H9 (cell line): ENCODE measurements at regions not wholly inside any gene's neighbourhood (a gene's known extent, or its start where the extent isn't known, plus 50 kb on each side); places are given as distances from the start of the nearest gene placed in this dataset.

Source experiments
- DNase-seq: peaks from one replicate; pipeline ENCODE4 v3.0.0-alpha.2; 2017
- H2AFZ ChIP-seq: one replicate; pipeline ENCODE4 v1.6.1; 2013; ENCODE audit warnings: mild to moderate bottlenecking, low read length, control low read depth, moderate library complexity
- H2AK5ac ChIP-seq: 2 replicates; pipeline ENCODE4 v1.6.1; 2013; ENCODE audit warnings: low read length, control low read depth, mixed read lengths; ENCODE audit not compliant: insufficient read length
- H2BK120ac ChIP-seq: one replicate; pipeline ENCODE4 v1.6.1; 2013; ENCODE audit warnings: low read depth, mild to moderate bottlenecking, low read length, control low read depth, inconsistent platforms; ENCODE audit not compliant: poor library complexity, severe bottlenecking
- H2BK12ac ChIP-seq: 2 replicates; pipeline ENCODE4 v1.6.1; 2013; ENCODE audit warnings: low read length, control low read depth, mixed read lengths, low read depth; ENCODE audit not compliant: insufficient read length
- H2BK15ac ChIP-seq: 2 replicates; pipeline ENCODE4 v1.6.1; 2013; ENCODE audit warnings: low read depth, low read length, control low read depth
- H2BK20ac ChIP-seq: one replicate; pipeline ENCODE4 v1.6.1; 2013; ENCODE audit warnings: low read depth, mild to moderate bottlenecking, low read length, control low read depth, inconsistent platforms; ENCODE audit not compliant: poor library complexity, severe bottlenecking
- H2BK5ac ChIP-seq: 2 replicates; pipeline ENCODE4 v1.6.1; 2013; ENCODE audit warnings: low read length, control low read depth, mixed read lengths; ENCODE audit not compliant: insufficient read length
- H3K14ac ChIP-seq: 2 replicates; pipeline ENCODE4 v1.6.1; 2013; ENCODE audit warnings: low read length, control low read depth; ENCODE audit not compliant: insufficient read depth
- H3K18ac ChIP-seq: 2 replicates; pipeline ENCODE4 v1.6.1; 2013; ENCODE audit warnings: low read depth, mild to moderate bottlenecking, mixed read lengths, low read length, control low read depth; ENCODE audit not compliant: insufficient read length
- H3K23ac ChIP-seq: 2 replicates; pipeline ENCODE4 v1.6.1; 2013; ENCODE audit warnings: low read length, control low read depth, mixed read lengths, low read depth; ENCODE audit not compliant: insufficient read length
- H3K23me2 ChIP-seq: 2 replicates; pipeline ENCODE4 v1.6.1; 2013; ENCODE audit warnings: low read depth, mild to moderate bottlenecking, mixed read lengths, low read length, control low read depth; ENCODE audit not compliant: insufficient read length, poor library complexity, severe bottlenecking
- H3K27ac ChIP-seq: 2 replicates; pipeline ENCODE4 v1.5.1; 2013; ENCODE audit warnings: low read length, control low read depth, mixed read lengths, low read depth; ENCODE audit not compliant: insufficient read length
- H3K27me3 ChIP-seq: 2 replicates; pipeline ENCODE4 v1.6.1; 2013; ENCODE audit warnings: low read length, control low read depth, inconsistent platforms; ENCODE audit not compliant: insufficient read depth
- H3K4ac ChIP-seq: 2 replicates; pipeline ENCODE4 v1.6.1; 2013; ENCODE audit warnings: low read depth, mild to moderate bottlenecking, control low read depth, inconsistent platforms, low read length, moderate library complexity
- H3K4me1 ChIP-seq: 2 replicates; pipeline ENCODE4 v1.6.1; 2013; ENCODE audit warnings: low read length, control low read depth, inconsistent platforms; ENCODE audit not compliant: insufficient read depth
- H3K4me2 ChIP-seq: 2 replicates; pipeline ENCODE4 v1.6.1; 2013; ENCODE audit warnings: low read length, control low read depth, mixed read lengths; ENCODE audit not compliant: insufficient read length, insufficient read depth
- H3K56ac ChIP-seq: 2 replicates; pipeline ENCODE4 v1.6.1; 2013; ENCODE audit warnings: low read depth, mild to moderate bottlenecking, mixed read lengths, low read length, control low read depth; ENCODE audit not compliant: insufficient read length
- H3K79me1 ChIP-seq: 2 replicates; pipeline ENCODE4 v1.6.1; 2013; ENCODE audit warnings: low read depth, mild to moderate bottlenecking, moderate library complexity, low read length, control low read depth, inconsistent platforms; ENCODE audit not compliant: insufficient read depth, poor library complexity, severe bottlenecking
- H3K79me2 ChIP-seq: 2 replicates; pipeline ENCODE4 v1.6.1; 2013; ENCODE audit warnings: low read length, control low read depth, inconsistent platforms; ENCODE audit not compliant: insufficient read depth
- H3K9ac ChIP-seq: 2 replicates; pipeline ENCODE4 v1.6.1; 2013; ENCODE audit warnings: low read length, control low read depth, mixed read lengths; ENCODE audit not compliant: insufficient read length; ENCODE audit errors: extremely low read depth
- H3K9me3 ChIP-seq: one replicate; pipeline ENCODE4 v1.6.1; 2013; ENCODE audit warnings: low read depth, low read length, inconsistent platforms; ENCODE audit not compliant: control insufficient read depth
- H3T11ph ChIP-seq: one replicate; pipeline ENCODE4 v1.6.1; 2013; ENCODE audit warnings: mild to moderate bottlenecking, low read length, control low read depth, inconsistent platforms
- H4K20me1 ChIP-seq: one replicate; pipeline ENCODE4 v1.6.1; 2013; ENCODE audit not compliant: control insufficient read depth, insufficient read length, insufficient read depth
- H4K5ac ChIP-seq: 2 replicates; pipeline ENCODE4 v1.6.1; 2013; ENCODE audit warnings: low read depth, mild to moderate bottlenecking, mixed read lengths, low read length, control low read depth; ENCODE audit not compliant: insufficient read length
- H4K8ac ChIP-seq: replicated peaks from 2 replicates; pipeline ENCODE4 v1.6.1; 2013; ENCODE audit warnings: low read length, control low read depth, mixed read lengths, low read depth; ENCODE audit not compliant: insufficient read length
- H4K91ac ChIP-seq: 2 replicates; pipeline ENCODE4 v1.6.1; 2013; ENCODE audit warnings: low read depth, mild to moderate bottlenecking, moderate library complexity, mixed read lengths, low read length, control low read depth; ENCODE audit not compliant: insufficient read length
- H3K27ac Mint-ChIP-seq, 3 experiments: 2 replicates in 2 of 3; 3 replicates in 1 of 3; pipeline ENCODE4 v1.8.0; 2020 to 2021; ENCODE audit warnings: mixed read lengths in 3 of 3, mild to moderate bottlenecking in 1 of 3, moderate library complexity in 1 of 3
- H3K27me3 Mint-ChIP-seq: 2 replicates; pipeline ENCODE4 v1.8.0; 2021; ENCODE audit warnings: low read depth, mild to moderate bottlenecking, moderate library complexity, mixed read lengths
- H3K36me3 Mint-ChIP-seq, 3 experiments: 2 replicates in 2 of 3; 3 replicates in 1 of 3; pipeline ENCODE4 v1.8.0; 2020 to 2021; ENCODE audit warnings: low read depth in 3 of 3, mixed read lengths in 3 of 3; ENCODE audit not compliant: insufficient read depth in 1 of 3
- H3K4me1 Mint-ChIP-seq, 2 experiments: 2 replicates each; pipeline ENCODE4 v1.8.0; 2020; ENCODE audit warnings: mixed read lengths in 2 of 2
- H3K4me3 Mint-ChIP-seq, 2 experiments: 2 replicates in 1 of 2; 3 replicates in 1 of 2; pipeline ENCODE4 v1.8.0; 2020 to 2021; ENCODE audit warnings: mild to moderate bottlenecking in 2 of 2, mixed read lengths in 2 of 2, moderate library complexity in 1 of 2
- H3K9me3 Mint-ChIP-seq, 2 experiments: 2 replicates in 1 of 2; 3 replicates in 1 of 2; pipeline ENCODE4 v1.8.0; 2020; ENCODE audit warnings: mild to moderate bottlenecking in 2 of 2, mixed read lengths in 2 of 2, moderate library complexity in 1 of 2
- CTCF ChIP-seq: fragments of 200-600 bp; sonication (generic); conservative IDR thresholded peaks from 3 replicates; pipeline ENCODE4 v1.8.0; 2021; ENCODE audit warnings: antibody characterized with exemption, mild to moderate bottlenecking
- WGBS: extraction: QIAGEN DNeasy Blood & Tissue Kit; methylation state at CpG from one replicate; pipeline ENCODE4 v1.1.7; 2013; ENCODE audit warnings: missing lambda C conversion rate, low lambda C conversion rate, mixed read lengths; ENCODE audit not compliant: insufficient read length; ENCODE audit errors: extremely low coverage; 5-methylcytosine and 5-hydroxymethylcytosine counted together

- Histone ChIP-seq H4K20me1 (no peaks in the 10 kb centered on the region), H3K14ac (no peak overlapping the region), H3K9ac (no peak overlapping the region), H2BK15ac (no peak overlapping the region), H2BK20ac (no peak overlapping the region), H3T11ph (no peak overlapping the region), H4K8ac (no peak overlapping the region), H3K79me1 (no peaks in the 10 kb centered on the region), H3K4me2 (no peak overlapping the region), H4K91ac (no peak overlapping the region), H3K79me2 (no peaks in the 10 kb centered on the region), H2BK5ac (no peak overlapping the region), H2BK12ac (no peak overlapping the region), H3K4me1 (no peaks in the 10 kb centered on the region), H3K27ac (no peak overlapping the region), H4K5ac (no peak overlapping the region), H3K4ac (no peak overlapping the region), H2AK5ac (no peak overlapping the region), H3K18ac (no peak overlapping the region), H3K27me3 (no peaks in the 10 kb centered on the region), H3K23me2 (no peaks in the 10 kb centered on the region), H2BK120ac (no peak overlapping the region), H2AFZ (no peak overlapping the region), H3K56ac (no peak overlapping the region), H3K23ac (no peak overlapping the region), H3K9me3 (no peaks in the 10 kb centered on the region)
- no peak for TF ChIP-seq CTCF
- H3K4me3 Mint-ChIP-seq, result no peak overlapping the region
- H3K9me3 Mint-ChIP-seq, result no peaks in the 10 kb centered on the region
- H3K36me3 Mint-ChIP-seq, result no peaks in the 10 kb centered on the region
- no CpG with 5 or more reads among the region's 9 CpGs for WGBS
- H3K27ac Mint-ChIP-seq, result peak overlapping the region in 1 of 3 experiments; percentile 68; a peak in 1 of 7 replicates
- H3K4me1 Mint-ChIP-seq, result no peaks in the 10 kb centered on the region
- no peaks in the 10 kb centered on the region; the same call in 1 of the 2 replicates for H3K27me3 Mint-ChIP-seq
- DNase-seq, result no peak
Observed at GRCh38 chr5:158462349-158463114, 603.6 kb upstream of the CLINT1 start.
